Mesothelial cell of epicardium (in vitro differentiated cells): ENCODE measurements at regions not wholly inside any gene's neighbourhood (a gene's known extent, or its start where the extent isn't known, plus 50 kb on each side); places are given as distances from the start of the nearest gene placed in this dataset.

ENCODE experiments used
- DNase-seq, 2 experiments: peaks; one replicate each; pipeline ENCODE4 v3.0.0; 2021; ENCODE audit warnings: low spot score in 2 of 2; ENCODE audit not compliant: unreplicated experiment in 2 of 2
- H3K27ac Mint-ChIP-seq: 2 replicates; pipeline ENCODE4 v1.8.0; 2021; ENCODE audit warnings: mixed read lengths
- H3K27me3 Mint-ChIP-seq: 2 replicates; pipeline ENCODE4 v1.8.0; 2021; ENCODE audit warnings: low read depth, mixed read lengths
- H3K36me3 Mint-ChIP-seq: 2 replicates; pipeline ENCODE4 v1.8.0; 2021; ENCODE audit warnings: mixed read lengths
- H3K4me1 Mint-ChIP-seq: 2 replicates; pipeline ENCODE4 v1.8.0; 2021; ENCODE audit warnings: mixed read lengths
- H3K4me3 Mint-ChIP-seq: 2 replicates; pipeline ENCODE4 v1.8.0; 2021; ENCODE audit warnings: mild to moderate bottlenecking, moderate library complexity, mixed read lengths
- H3K9me3 Mint-ChIP-seq: 2 replicates; pipeline ENCODE4 v1.8.0; 2021; ENCODE audit warnings: mixed read lengths
- TF ChIP-seq, protein P1 (sequence below): fragments of 200-600 bp; sonication (generic); IDR thresholded peaks from one replicate; pipeline ENCODE4 v1.5.0; 2021; ENCODE audit warnings: antibody characterized with exemption; ENCODE audit not compliant: unreplicated experiment

GRCh38 chr6:113182370-113183141 is 674.6 kb upstream of the MARCKS start:
- Mint-ChIP-seq H3K4me3 (no peak overlapping the region), H3K4me1 (peaks cover 18% of the 10 kb centered on the region), H3K27me3 (no peaks in the 10 kb centered on the region), H3K27ac (no peak overlapping the region), H3K9me3 (no peaks in the 10 kb centered on the region), H3K36me3 (no peaks in the 10 kb centered on the region)
- TF ChIP-seq, protein P1, sequence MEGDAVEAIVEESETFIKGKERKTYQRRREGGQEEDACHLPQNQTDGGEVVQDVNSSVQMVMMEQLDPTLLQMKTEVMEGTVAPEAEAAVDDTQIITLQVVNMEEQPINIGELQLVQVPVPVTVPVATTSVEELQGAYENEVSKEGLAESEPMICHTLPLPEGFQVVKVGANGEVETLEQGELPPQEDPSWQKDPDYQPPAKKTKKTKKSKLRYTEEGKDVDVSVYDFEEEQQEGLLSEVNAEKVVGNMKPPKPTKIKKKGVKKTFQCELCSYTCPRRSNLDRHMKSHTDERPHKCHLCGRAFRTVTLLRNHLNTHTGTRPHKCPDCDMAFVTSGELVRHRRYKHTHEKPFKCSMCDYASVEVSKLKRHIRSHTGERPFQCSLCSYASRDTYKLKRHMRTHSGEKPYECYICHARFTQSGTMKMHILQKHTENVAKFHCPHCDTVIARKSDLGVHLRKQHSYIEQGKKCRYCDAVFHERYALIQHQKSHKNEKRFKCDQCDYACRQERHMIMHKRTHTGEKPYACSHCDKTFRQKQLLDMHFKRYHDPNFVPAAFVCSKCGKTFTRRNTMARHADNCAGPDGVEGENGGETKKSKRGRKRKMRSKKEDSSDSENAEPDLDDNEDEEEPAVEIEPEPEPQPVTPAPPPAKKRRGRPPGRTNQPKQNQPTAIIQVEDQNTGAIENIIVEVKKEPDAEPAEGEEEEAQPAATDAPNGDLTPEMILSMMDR: no peak
- DNase-seq: no peak

DNA sequence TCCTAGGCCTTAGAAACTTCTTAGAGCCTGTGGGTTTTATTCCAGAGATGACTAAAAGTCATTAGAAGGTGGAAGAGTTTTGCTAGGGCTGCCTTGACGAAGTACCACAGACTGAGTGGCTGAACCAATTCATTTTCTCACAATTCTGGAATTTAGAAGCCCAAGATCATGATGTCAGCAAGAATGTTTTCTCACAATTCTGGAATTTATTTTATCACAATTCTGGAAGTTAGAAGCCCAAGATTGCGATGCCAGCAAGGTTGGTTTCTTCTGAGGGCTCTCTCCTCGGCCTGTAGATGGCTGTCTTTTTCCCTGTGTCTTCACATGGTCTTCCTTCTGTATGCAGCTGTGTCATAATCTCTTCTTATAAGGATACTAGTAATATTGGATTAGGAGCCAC is 672.9 kb upstream of the MARCKS start:
- H3K27ac Mint-ChIP-seq: no peak overlapping the region
- H3K36me3 Mint-ChIP-seq: no peaks in the 10 kb centered on the region
- H3K27me3 Mint-ChIP-seq: no peaks in the 10 kb centered on the region
- H3K4me3 Mint-ChIP-seq: no peak overlapping the region
- no peaks in the 10 kb centered on the region for H3K9me3 Mint-ChIP-seq
- TF ChIP-seq, protein P1: no peak
- DNase-seq: no peak
- H3K4me1 Mint-ChIP-seq: peaks cover 19% of the 10 kb centered on the region

DNA sequence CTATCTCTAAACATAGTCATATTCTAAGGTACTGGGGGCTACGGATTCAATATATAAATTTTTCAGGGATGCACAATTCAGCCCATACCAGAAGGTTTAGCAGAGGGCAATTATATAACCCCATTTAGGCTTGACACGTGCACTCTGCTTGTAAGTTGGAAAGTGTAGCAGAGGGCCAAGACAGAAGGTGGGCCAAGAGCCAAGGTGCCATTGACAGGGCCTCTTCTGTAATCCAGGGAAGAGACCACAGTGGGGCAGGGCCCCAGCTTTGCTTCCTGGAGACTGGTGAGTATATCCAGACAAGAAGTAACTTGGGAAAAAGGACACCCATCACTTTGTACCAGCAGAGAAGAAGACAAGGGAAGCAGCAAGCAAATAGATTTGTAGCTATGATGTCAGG is 672.4 kb upstream of the MARCKS start:
- TF ChIP-seq, protein P1: no peak
- DNase-seq: no peak
- Mint-ChIP-seq H3K27me3 (no peaks in the 10 kb centered on the region), H3K9me3 (no peaks in the 10 kb centered on the region), H3K4me1 (peaks cover 19% of the 10 kb centered on the region), H3K27ac (no peak overlapping the region), H3K36me3 (no peaks in the 10 kb centered on the region), H3K4me3 (no peak overlapping the region)

- Mint-ChIP-seq H3K27me3 (no peaks in the 10 kb centered on the region), H3K27ac (no peak overlapping the region), H3K9me3 (no peaks in the 10 kb centered on the region), H3K36me3 (no peaks in the 10 kb centered on the region), H3K4me1 (peaks cover 19% of the 10 kb centered on the region), H3K4me3 (no peak overlapping the region)
- TF ChIP-seq, protein P1: no peak
- no peak for DNase-seq
Observed at GRCh38 chr6:113185299-113185698, 671.8 kb upstream of the MARCKS start.

- H3K27me3 Mint-ChIP-seq: no peaks in the 10 kb centered on the region
- H3K36me3 Mint-ChIP-seq: peaks cover 1% of the 10 kb centered on the region
Observed at GRCh38 chr6:113187661-113188060, 669.5 kb upstream of the MARCKS start.

More at GRCh38 chr6:113187661-113188060, 669.5 kb upstream of the MARCKS start:
- Mint-ChIP-seq H3K4me1 (peaks cover 10% of the 10 kb centered on the region), H3K9me3 (peaks cover 7% of the 10 kb centered on the region), H3K27ac (no peak overlapping the region), H3K4me3 (no peak overlapping the region)
- TF ChIP-seq, protein P1: no peak
- DNase-seq: no peak
